ENCODE measurements at regions not wholly inside any gene's neighbourhood (a gene's known extent, or its start where the extent isn't known, plus 50 kb on each side); places are given as distances from the start of the nearest gene placed in this dataset.

DNA sequence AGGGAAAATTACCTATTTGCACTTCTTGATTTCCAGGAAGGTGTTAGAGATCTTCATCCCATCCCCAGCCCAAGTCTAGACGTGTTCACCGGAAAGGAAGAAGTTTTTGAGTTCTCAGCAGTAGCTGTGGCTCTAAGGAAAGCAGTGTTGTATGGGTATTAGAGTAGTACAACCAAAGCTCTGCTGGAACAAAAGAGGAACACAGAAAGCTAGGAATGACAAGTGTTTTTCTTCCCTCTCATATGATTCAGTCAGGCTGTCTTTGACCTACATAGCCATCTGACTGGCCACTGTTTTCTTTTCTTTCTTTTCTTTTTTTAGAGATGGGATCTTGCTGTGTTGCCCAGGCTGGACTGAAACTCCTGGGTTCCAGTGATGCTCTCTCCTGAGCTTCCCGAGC, 82.7 kb upstream of the SLC39A10 start:
- intact Hi-C loops (cut with micrococcal nuclease; ENCODE audit: unreplicated experiment) (no loop called here), in situ Hi-C loops (cut with HindIII; ENCODE audit: extremely low pct_ligation_motif_present, low pct_unique_long_range_greater_than_20kb) (no loop called here)
- FAIRE-seq (no peak), DNase-seq (ENCODE audit: low spot score) (no peak), ATAC-seq (no peak)
- no peaks in the 10 kb centered on the region for H3K36me3 ChIP-seq (replicated peaks in 1 of 2; ENCODE audit: control insufficient read depth in 1 of 2, insufficient read depth in 2 of 2, low read length in 2 of 2)
- no peaks in the 10 kb centered on the region for H3K27me3 ChIP-seq (ENCODE audit: control insufficient read depth in 1 of 2, insufficient read depth in 2 of 2, low read length in 2 of 2)
- H2AFZ ChIP-seq (ENCODE audit: low read length), result no peak overlapping the region
- WGBS (ENCODE audit: low lambda C conversion rate), result 1% methylated on average over 3 of the region's 3 CpGs
- ChIA-PET POLR2A (no interaction called here), CTCF (ENCODE audit: low intra/inter-chr PET ratio, low total read pairs) (no interaction called here)
- H4K20me1 ChIP-seq (ENCODE audit: insufficient read depth, low read length), result no peaks in the 10 kb centered on the region
- BruUV-seq (replicated peaks), result no TSS peak
- no peak overlapping the region for H3K4me3 ChIP-seq (replicated peaks in 1 of 3; ENCODE audit: insufficient read depth in 1 of 3, low read depth in 2 of 3, low read length in 3 of 3)
- H3K4me1 ChIP-seq (ENCODE audit: insufficient read depth, low read length), result no peaks in the 10 kb centered on the region
- H3K9ac ChIP-seq (ENCODE audit: insufficient read depth, low read depth, low read length), result no peak overlapping the region
- H3K27ac ChIP-seq (ENCODE audit: extremely low read length, insufficient read depth, low read length), result no peak overlapping the region
- H3K79me2 ChIP-seq (ENCODE audit: insufficient read depth, low read length), result no peaks in the 10 kb centered on the region
- H3K9me3 ChIP-seq (ENCODE audit: low read length), result no peaks in the 10 kb centered on the region
- no peak for TF ChIP-seq ZBTB38 (CRISPR knock-in tag; IDR thresholded peaks at IDR 0.05)
- no peak for TF ChIP-seq EHMT2 (IDR thresholded peaks at IDR 0.05; ENCODE audit: borderline replicate concordance, low read depth, low read length)
- TF ChIP-seq, protein P1, sequence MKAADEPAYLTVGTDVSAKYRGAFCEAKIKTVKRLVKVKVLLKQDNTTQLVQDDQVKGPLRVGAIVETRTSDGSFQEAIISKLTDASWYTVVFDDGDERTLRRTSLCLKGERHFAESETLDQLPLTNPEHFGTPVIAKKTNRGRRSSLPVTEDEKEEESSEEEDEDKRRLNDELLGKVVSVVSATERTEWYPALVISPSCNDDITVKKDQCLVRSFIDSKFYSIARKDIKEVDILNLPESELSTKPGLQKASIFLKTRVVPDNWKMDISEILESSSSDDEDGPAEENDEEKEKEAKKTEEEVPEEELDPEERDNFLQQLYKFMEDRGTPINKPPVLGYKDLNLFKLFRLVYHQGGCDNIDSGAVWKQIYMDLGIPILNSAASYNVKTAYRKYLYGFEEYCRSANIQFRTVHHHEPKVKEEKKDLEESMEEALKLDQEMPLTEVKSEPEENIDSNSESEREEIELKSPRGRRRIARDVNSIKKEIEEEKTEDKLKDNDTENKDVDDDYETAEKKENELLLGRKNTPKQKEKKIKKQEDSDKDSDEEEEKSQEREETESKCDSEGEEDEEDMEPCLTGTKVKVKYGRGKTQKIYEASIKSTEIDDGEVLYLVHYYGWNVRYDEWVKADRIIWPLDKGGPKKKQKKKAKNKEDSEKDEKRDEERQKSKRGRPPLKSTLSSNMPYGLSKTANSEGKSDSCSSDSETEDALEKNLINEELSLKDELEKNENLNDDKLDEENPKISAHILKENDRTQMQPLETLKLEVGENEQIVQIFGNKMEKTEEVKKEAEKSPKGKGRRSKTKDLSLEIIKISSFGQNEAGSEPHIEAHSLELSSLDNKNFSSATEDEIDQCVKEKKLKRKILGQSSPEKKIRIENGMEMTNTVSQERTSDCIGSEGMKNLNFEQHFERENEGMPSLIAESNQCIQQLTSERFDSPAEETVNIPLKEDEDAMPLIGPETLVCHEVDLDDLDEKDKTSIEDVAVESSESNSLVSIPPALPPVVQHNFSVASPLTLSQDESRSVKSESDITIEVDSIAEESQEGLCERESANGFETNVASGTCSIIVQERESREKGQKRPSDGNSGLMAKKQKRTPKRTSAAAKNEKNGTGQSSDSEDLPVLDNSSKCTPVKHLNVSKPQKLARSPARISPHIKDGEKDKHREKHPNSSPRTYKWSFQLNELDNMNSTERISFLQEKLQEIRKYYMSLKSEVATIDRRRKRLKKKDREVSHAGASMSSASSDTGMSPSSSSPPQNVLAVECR (CRISPR knock-in tag; IDR thresholded peaks at IDR 0.05; ENCODE audit: borderline replicate concordance), result no peak
- TF ChIP-seq, protein P2, sequence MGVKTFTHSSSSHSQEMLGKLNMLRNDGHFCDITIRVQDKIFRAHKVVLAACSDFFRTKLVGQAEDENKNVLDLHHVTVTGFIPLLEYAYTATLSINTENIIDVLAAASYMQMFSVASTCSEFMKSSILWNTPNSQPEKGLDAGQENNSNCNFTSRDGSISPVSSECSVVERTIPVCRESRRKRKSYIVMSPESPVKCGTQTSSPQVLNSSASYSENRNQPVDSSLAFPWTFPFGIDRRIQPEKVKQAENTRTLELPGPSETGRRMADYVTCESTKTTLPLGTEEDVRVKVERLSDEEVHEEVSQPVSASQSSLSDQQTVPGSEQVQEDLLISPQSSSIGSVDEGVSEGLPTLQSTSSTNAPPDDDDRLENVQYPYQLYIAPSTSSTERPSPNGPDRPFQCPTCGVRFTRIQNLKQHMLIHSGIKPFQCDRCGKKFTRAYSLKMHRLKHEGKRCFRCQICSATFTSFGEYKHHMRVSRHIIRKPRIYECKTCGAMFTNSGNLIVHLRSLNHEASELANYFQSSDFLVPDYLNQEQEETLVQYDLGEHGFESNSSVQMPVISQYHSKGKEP (CRISPR knock-in tag; IDR thresholded peaks at IDR 0.05), result no peak
- no peak for TF ChIP-seq TARDBP (CRISPR knock-in tag; IDR thresholded peaks at IDR 0.05)
- no peak for TF ChIP-seq ELF1 (CRISPR knock-in tag; IDR thresholded peaks at IDR 0.05)
- no peak for TF ChIP-seq GATAD2A (CRISPR knock-in tag; IDR thresholded peaks at IDR 0.05)
- TF ChIP-seq ADNP (CRISPR knock-in tag; IDR thresholded peaks at IDR 0.05), result no peak
- TF ChIP-seq REPIN1 (CRISPR knock-in tag; IDR thresholded peaks at IDR 0.05; ENCODE audit: borderline replicate concordance, low read depth), result no peak
- TF ChIP-seq BHLHE40 (IDR thresholded peaks at IDR 0.05; ENCODE audit: low read length), result no peak
- TF ChIP-seq SCMH1 (CRISPR knock-in tag; IDR thresholded peaks at IDR 0.05; ENCODE audit: borderline replicate concordance), result no peak
- no peak for TF ChIP-seq ZNF180 (CRISPR knock-in tag; IDR thresholded peaks at IDR 0.05; ENCODE audit: borderline replicate concordance, low read depth)
- TF ChIP-seq, protein P3, sequence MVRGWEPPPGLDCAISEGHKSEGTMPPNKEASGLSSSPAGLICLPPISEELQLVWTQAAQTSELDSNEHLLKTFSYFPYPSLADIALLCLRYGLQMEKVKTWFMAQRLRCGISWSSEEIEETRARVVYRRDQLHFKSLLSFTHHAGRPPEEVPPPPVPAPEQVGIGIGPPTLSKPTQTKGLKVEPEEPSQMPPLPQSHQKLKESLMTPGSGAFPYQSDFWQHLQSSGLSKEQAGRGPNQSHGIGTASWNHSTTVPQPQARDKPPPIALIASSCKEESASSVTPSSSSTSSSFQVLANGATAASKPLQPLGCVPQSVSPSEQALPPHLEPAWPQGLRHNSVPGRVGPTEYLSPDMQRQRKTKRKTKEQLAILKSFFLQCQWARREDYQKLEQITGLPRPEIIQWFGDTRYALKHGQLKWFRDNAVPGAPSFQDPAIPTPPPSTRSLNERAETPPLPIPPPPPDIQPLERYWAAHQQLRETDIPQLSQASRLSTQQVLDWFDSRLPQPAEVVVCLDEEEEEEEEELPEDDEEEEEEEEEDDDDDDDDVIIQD (CRISPR knock-in tag; IDR thresholded peaks at IDR 0.05; ENCODE audit: low read depth), result no peak
- TF ChIP-seq CC2D1A (CRISPR knock-in tag; IDR thresholded peaks at IDR 0.05), result no peak
- TF ChIP-seq, protein P4, sequence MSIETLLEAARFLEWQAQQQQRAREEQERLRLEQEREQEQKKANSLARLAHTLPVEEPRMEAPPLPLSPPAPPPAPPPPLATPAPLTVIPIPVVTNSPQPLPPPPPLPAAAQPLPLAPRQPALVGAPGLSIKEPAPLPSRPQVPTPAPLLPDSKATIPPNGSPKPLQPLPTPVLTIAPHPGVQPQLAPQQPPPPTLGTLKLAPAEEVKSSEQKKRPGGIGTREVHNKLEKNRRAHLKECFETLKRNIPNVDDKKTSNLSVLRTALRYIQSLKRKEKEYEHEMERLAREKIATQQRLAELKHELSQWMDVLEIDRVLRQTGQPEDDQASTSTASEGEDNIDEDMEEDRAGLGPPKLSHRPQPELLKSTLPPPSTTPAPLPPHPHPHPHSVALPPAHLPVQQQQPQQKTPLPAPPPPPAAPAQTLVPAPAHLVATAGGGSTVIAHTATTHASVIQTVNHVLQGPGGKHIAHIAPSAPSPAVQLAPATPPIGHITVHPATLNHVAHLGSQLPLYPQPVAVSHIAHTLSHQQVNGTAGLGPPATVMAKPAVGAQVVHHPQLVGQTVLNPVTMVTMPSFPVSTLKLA (IDR thresholded peaks at IDR 0.05), result no peak
- no peak for TF ChIP-seq NCOR1 (IDR thresholded peaks at IDR 0.05; ENCODE audit: borderline replicate concordance, low read length)
- H3K4me2 ChIP-seq (ENCODE audit: low read depth, low read length), result no peak overlapping the region
